Jurkat, Clone E6-1 (cell line): ENCODE measurements at regions not wholly inside any gene's neighbourhood (a gene's known extent, or its start where the extent isn't known, plus 50 kb on each side); places are given as distances from the start of the nearest gene placed in this dataset.
"Not testable (repeated sequence)": the region's sequence is repeated elsewhere in the genome, so short reads cannot be mapped to it uniquely, and the experiment has no call there.

Experiments used
- DNase-seq: peaks from one replicate; pipeline ENCODE4 v3.0.0-alpha.2; 2011; ENCODE audit warnings: low read depth, low spot score
- H3K4me3 ChIP-seq: 2 replicates; pipeline ENCODE4 v1.5.1; 2011; ENCODE audit warnings: mild to moderate bottlenecking, low read length, control low read depth, moderate library complexity

DNA sequence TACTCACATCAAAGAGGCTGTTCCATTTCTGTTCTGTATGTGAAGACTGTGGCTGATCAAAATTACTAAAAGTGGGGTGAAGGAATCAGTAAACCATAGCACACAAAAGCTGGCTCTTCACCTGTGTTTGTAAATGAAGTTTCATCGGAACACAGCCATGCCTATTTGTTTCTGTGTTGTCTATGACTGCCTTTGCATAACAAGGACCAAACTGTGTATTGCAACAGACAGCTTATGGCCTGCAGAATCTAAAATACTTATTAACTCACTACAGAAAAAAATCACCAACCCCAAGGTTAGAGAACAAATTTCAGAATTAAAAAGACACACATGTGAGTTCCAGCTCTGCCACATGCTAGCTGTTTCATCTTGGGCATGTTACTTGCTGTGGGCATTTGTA is 163.9 kb downstream of the LYPLAL1 start:
- DNase-seq, result no peak
- H3K4me3 ChIP-seq, result no peak overlapping the region

- no peak for DNase-seq
Observed at GRCh38 chr1:219333626-219334025, 159.9 kb downstream of the LYPLAL1 start.

DNA sequence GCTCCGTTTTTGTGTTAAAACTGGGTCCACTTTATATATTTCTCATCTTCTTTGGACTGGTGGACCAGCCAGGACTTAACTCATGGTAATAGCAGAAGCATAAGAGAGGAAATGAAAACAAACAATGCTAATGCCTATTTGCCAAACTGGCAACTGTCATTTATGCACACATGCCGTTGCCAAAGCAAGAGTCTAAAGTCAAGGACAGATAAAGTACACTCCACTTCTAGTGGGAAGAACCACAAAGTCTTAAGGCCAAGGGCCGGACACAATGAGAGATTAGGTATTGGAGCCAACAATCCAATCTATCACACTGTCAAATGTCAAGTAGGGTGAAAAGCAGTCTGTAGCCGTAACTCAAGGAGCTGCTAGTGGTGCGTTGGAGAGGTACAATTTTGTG is 157.7 kb downstream of the LYPLAL1 start:
- DNase-seq, result no peak
- no peak overlapping the region for H3K4me3 ChIP-seq

More at GRCh38 chr1:219333626-219334025, 159.9 kb downstream of the LYPLAL1 start:
- no peak overlapping the region for H3K4me3 ChIP-seq

DNA sequence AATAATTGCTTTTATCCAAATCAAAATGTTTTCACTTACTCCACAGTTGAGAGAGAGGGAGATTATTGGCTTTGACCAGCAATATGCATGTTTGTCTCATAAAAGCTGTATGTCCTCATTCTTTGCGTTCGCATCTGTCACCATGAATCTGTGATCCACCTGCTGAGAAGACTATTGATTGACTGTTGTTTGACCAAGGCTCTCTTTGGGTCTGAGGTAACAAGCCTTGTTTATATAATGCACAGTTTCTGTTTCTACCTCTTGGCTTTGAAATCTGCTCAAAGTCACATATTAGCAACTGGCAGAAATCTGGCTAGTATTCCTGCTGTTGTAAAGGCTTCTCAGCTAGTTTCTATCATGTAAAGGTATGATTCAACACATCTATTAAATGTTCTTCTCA is 157.0 kb downstream of the LYPLAL1 start:
- H3K4me3 ChIP-seq, result no peak overlapping the region
- no peak for DNase-seq

- no peak for DNase-seq
- H3K4me3 ChIP-seq, result no peak overlapping the region
Observed at GRCh38 chr1:219330001-219330400, 156.3 kb downstream of the LYPLAL1 start.

- no peak for DNase-seq
- H3K4me3 ChIP-seq, result no peak overlapping the region
Observed at GRCh38 chr1:219329578-219329977, 155.9 kb downstream of the LYPLAL1 start.

- no peak for DNase-seq
- no peak overlapping the region for H3K4me3 ChIP-seq
Observed at GRCh38 chr1:219326843-219327242, 153.2 kb downstream of the LYPLAL1 start.

- DNase-seq, result no peak
- no peak overlapping the region for H3K4me3 ChIP-seq
Observed at GRCh38 chr1:219325368-219325742, 151.7 kb downstream of the LYPLAL1 start.

- no peak overlapping the region for H3K4me3 ChIP-seq
- DNase-seq, result no peak
Observed at GRCh38 chr1:219324629-219325367, 151.1 kb downstream of the LYPLAL1 start.

DNA sequence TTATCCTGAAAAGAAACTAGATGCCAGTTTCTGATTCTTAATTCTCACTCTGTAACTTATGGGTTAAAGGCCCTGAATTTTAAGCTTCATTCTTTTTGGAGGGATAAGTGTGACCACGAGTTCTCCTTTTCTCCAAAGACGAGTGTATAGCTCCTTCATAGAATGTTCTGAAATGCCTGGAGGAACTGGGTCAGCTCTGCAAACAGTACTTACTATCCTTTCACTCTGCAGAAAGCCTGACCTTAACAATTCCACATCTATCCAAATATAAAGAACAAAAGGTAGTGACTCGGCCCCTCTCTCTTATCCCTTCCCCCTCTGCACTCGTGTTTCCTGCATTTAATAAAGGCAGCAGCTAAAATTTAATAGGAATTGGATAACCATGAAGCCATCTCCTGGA is 150.5 kb downstream of the LYPLAL1 start:
- DNase-seq, result no peak
- H3K4me3 ChIP-seq, result no peak overlapping the region

DNA sequence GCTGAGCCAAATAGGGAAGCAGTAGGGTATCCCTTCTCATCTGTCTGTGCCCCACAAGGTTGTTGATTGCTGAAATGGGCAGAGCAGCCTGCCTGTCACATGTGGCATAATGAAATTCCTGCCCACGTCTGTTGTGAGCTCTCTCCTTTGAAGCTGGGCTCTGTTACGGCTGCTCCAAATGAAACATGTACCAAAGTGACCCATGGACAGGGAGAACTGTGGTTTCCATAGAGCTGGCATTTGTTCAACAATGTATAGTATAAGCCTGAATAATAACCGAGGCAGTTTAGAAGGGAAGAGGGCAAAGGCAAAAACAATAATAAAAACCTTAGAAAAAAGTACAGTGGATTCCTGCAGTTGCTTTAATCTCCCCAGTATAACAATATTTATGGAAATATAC is 149.7 kb downstream of the LYPLAL1 start:
- no peak for DNase-seq
- H3K4me3 ChIP-seq, result no peak overlapping the region

DNA sequence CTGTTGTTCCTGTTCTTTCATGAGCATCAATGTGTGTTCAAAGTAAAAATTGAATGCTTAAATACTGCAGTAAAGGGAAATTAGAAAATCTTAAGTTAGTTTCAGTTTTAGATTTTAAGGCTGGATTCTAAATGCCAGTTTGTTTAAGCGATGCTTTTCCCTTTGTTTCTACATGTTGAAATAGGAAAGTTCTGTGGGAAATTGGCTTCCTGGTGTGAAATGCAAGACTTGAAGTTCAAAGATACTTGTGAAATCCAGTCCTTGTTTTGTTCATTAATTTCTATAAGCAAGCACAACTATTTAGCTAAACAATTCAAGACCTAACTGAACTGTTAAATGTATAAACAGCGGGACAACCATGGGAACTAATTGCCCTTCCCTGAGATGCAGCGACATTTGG is 149.1 kb downstream of the LYPLAL1 start:
- DNase-seq, result no peak
- no peak overlapping the region for H3K4me3 ChIP-seq

- not testable (repeated sequence) for H3K4me3 ChIP-seq, DNase-seq
Observed at GRCh38 chr1:219320563-219320962, 146.9 kb downstream of the LYPLAL1 start.

GRCh38 chr1:219318826-219319225 is 145.1 kb downstream of the LYPLAL1 start:
- no peak overlapping the region for H3K4me3 ChIP-seq
- DNase-seq, result no peak

DNA sequence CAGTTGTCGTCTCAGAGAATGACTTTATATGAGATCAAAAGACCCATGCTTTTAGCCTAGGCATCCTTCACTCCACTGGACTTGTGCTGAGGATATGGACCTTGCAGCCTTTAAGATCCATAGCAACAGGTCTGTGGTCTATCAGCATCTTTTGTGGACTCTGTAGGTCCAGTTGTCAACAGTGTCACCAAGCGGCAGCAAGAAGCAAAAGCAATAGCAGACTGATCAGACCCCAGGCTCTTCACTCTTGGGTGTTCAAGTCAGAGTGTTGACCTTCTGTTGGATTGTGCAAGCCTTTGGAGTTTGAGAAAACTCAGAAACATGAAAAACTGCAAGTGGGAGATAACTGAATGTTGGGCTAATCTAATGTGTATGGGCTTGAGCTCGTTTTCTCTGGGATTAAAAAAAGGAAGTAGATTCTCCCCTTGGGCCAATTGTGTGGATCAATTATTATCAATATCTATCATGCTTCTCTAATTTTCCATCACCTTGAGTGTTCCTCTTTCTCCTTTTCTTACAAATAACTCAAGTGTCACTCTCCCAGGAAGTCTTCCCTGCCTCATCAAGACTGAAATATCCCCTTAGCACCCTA is 144.2 kb downstream of the LYPLAL1 start:
- no peak for DNase-seq
- no peak overlapping the region for H3K4me3 ChIP-seq

DNA sequence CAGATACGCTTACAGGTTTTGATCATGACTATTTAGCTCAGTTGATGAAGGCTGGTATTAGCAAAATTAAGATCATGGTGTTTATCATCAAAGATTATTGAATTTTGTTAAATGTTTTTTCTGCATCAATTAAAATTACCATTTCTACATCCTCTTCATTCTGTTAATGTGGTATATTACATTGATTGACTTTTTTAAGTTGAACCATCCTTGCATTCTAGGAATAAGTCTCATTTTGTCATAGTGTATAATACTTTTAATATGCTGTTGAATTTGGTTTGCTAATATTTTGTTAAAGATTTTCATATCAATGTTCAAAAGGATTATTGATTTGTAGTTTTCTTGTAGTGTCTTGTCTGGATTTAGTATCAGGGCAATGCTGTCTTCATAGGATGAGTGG is 142.4 kb downstream of the LYPLAL1 start:
- H3K4me3 ChIP-seq, result no peak overlapping the region
- no peak for DNase-seq

GRCh38 chr1:219313961-219314360 is 140.3 kb downstream of the LYPLAL1 start:
- H3K4me3 ChIP-seq, result no peak overlapping the region
- DNase-seq, result no peak

- DNase-seq, result no peak
- H3K4me3 ChIP-seq, result no peak overlapping the region
Observed at GRCh38 chr1:219312967-219313366, 139.3 kb downstream of the LYPLAL1 start.

GRCh38 chr1:219310181-219310728 is 136.6 kb downstream of the LYPLAL1 start:
- no peak for DNase-seq
- no peak overlapping the region for H3K4me3 ChIP-seq

DNA sequence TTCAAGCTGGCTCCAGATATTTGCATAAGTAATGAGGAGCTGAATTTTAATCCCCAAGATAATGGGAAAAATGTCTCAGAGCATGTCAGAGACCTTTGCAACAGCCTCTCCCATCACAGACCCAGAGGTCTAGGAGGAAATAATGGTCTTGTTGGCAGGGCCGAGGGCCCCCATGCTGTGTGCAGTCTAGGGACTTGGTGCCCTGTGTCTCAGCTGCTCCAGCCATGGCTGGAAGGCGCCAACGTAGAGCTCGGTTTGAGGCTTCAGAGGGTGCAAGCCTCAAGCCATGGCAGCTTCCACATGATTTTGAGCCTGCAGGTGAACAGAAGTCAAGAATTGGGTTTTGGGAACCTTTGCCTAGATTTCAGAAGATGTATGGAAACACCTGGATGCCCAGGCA is 134.7 kb downstream of the LYPLAL1 start:
- no peak for DNase-seq
- H3K4me3 ChIP-seq, result no peak overlapping the region
